ENCODE measurements at regions not wholly inside any gene's neighbourhood (a gene's known extent, or its start where the extent isn't known, plus 50 kb on each side); places are given as distances from the start of the nearest gene placed in this dataset.
"Not testable (repeated sequence)": the region's sequence is repeated elsewhere in the genome, so short reads cannot be mapped to it uniquely, and the experiment has no call there.

- Histone ChIP-seq H3K4me2 (no peak overlapping the region), H3K4me3 (ENCODE audit: low read depth in 2 of 2, low read length in 1 of 2) (no peak overlapping the region), H3K9ac (no peak overlapping the region), H3K27ac (ENCODE audit: low read depth in 2 of 2, low read length in 1 of 2) (no peak overlapping the region), H3K27me3 (ENCODE audit: insufficient read depth) (no peaks in the 10 kb centered on the region), H3F3A (replicated peaks; ENCODE audit: insufficient read depth) (no peaks in the 10 kb centered on the region), H3K9me3 (no peaks in the 10 kb centered on the region), H3K36me3 (replicated peaks in 1 of 2; ENCODE audit: control insufficient read depth in 1 of 2, insufficient read depth in 2 of 2, low read length in 1 of 2) (no peaks in the 10 kb centered on the region), H4K20me1 (ENCODE audit: insufficient read depth) (no peaks in the 10 kb centered on the region), H3K4me1 (ENCODE audit: control insufficient read depth in 1 of 2, insufficient read depth in 2 of 2, low read depth in 1 of 2, low read length in 1 of 2) (no peaks in the 10 kb centered on the region; a peak in 1 of 4 replicates), H3K79me2 (ENCODE audit: insufficient read depth) (no peaks in the 10 kb centered on the region), H2AFZ (ENCODE audit: low read depth) (no peak overlapping the region), H3K9me2 (no peaks in the 10 kb centered on the region)
- CTCF ChIA-PET = interaction anchor here (0.6 kb wide), 1 partner anchor 15 kb away, joined by 3 read pairs; no protein-coding TSS in a partner anchor
- WGBS (ENCODE audit: low lambda C conversion rate) = 0% methylated on average over 1 of the region's 3 CpGs
- no peak for TF ChIP-seq FOXJ3 (CRISPR knock-in tag; IDR thresholded peaks at IDR 0.05)
- no peak for TF ChIP-seq JUND (IDR thresholded peaks at IDR 0.05)
- TF ChIP-seq SIN3A (IDR thresholded peaks at IDR 0.05; ENCODE audit: borderline replicate concordance, low read depth, low read length) = no peak
- no peak for TF ChIP-seq FOXM1 (IDR thresholded peaks at IDR 0.05; ENCODE audit: low read depth)
- no peak for TF ChIP-seq POLR2AphosphoS5 (IDR thresholded peaks at IDR 0.05; ENCODE audit: low read depth, low read length)
- no peak for TF ChIP-seq TEAD4 (IDR thresholded peaks at IDR 0.05; ENCODE audit: borderline replicate concordance, insufficient read depth)
- TF ChIP-seq PBX3 (IDR thresholded peaks at IDR 0.05) = no peak
- no peak for TF ChIP-seq IRF3 (IDR thresholded peaks at IDR 0.05; ENCODE audit: low read depth, low read length)
- no peak for TF ChIP-seq RCOR1 (IDR thresholded peaks at IDR 0.05; ENCODE audit: low read length)
- TF ChIP-seq GABPA (IDR thresholded peaks at IDR 0.05; ENCODE audit: low read depth) = no peak
- TF ChIP-seq SMC3 (IDR thresholded peaks at IDR 0.05; ENCODE audit: low read depth, low read length) = no peak
- no peak for TF ChIP-seq MEF2A (IDR thresholded peaks at IDR 0.05; ENCODE audit: borderline replicate concordance, low read depth)
- TF ChIP-seq REST (IDR thresholded peaks at IDR 0.05; ENCODE audit: low read depth, low read length) = no peak
- POLR2A ChIA-PET = no interaction called here
- DNase-seq = no peak
Observed at GRCh38 chr2:193072647-193073046, 877.9 kb upstream of the TMEFF2 start.

- H3K4me1 ChIP-seq (ENCODE audit: control insufficient read depth in 1 of 2, insufficient read depth in 2 of 2, low read depth in 1 of 2, low read length in 1 of 2); H3K27me3 ChIP-seq (ENCODE audit: insufficient read depth); H3K4me3 ChIP-seq (ENCODE audit: low read depth in 2 of 2, low read length in 1 of 2); POLR2A ChIA-PET; H3K79me2 ChIP-seq (ENCODE audit: insufficient read depth); H4K20me1 ChIP-seq (ENCODE audit: insufficient read depth); DNase-seq; H3K36me3 ChIP-seq (replicated peaks in 1 of 2; ENCODE audit: control insufficient read depth in 1 of 2, insufficient read depth in 2 of 2, low read length in 1 of 2); CTCF ChIA-PET; H3K9ac ChIP-seq; H3K27ac ChIP-seq (ENCODE audit: low read depth in 2 of 2, low read length in 1 of 2); H3K9me3 ChIP-seq; H3K4me2 ChIP-seq; H3K9me2 ChIP-seq; H2AFZ ChIP-seq (ENCODE audit: low read depth); H3F3A ChIP-seq (replicated peaks; ENCODE audit: insufficient read depth): not testable (repeated sequence)
- 14% methylated on average over 3 of the region's 3 CpGs for WGBS (ENCODE audit: low lambda C conversion rate)
Observed at GRCh38 chr2:193025556-193025955, 830.8 kb upstream of the TMEFF2 start.
